ENCODE measurements at regions not wholly inside any gene's neighbourhood (a gene's known extent, or its start where the extent isn't known, plus 50 kb on each side); places are given as distances from the start of the nearest gene placed in this dataset.
A peak's percentile ranks its signal among the peaks of the same experiment; 100 is the strongest.

GRCh38 chrX:8971116-8971515 lies 62.8 kb downstream of the FAM9B start:
- DNase-seq, result no peak

DNA sequence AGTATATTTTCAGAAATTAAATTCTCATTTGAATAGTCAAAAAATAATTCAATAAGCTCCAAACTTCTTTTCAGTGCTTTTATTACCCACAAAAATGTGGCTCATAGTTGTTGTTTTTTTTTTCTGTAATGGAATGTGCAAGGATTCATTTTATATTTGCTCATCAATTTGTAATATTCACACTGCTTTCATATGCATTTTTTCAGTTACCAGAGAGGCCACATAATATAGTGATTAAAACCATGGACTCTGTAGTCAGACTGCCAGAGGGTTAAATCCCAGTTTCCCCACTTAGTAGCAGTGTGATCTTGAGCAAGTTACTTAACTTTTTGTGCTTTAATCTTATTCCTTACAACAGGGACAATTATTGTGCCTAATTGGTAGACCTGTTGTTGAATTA lies 64.5 kb downstream of the FAM9B start:
- DNase-seq, result no peak

DNA sequence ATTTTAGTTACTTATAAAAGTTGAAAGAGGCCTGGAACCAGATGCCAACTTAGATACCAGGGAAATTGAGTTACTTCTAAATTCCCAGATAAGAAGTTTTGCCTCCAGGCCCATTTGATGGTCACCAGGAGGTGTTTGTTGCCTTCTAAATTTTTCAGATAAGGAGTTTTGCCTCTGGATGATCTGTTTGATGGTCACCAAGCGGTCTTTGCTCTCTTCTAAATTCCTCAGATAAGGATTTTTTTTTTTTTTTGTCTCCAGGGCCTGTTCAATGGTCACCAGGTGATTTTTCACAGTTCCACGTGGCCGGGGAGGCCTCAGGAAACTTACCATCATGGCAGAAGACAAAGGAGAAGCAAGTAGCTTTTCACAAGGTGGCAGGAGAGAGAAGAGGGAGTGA lies 66.5 kb downstream of the FAM9B start:
- DNase-seq, result no peak

DNA sequence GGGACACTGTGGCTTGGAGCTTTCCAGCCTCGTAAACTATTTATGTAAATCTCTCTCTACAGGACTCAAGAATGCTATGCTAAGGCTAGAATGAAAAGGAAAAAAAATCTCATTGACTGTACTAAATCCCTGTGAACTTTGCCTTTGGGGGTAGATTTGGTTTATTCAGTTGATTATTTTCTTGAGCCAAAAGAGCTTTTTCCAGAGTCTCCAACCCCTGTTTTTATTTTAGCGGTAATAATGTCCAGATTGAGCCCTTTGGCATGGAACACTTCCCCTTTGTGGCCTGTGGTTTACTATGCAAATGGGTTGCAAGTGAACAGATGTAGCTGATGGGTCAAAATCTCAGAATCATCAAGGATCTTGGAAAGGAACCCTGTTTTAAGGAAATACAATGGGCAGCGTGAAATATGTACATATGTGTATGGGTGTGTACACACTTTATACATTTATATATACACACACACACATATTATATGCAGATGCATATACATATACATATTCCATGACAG lies 72.9 kb downstream of the FAM9B start:
- no peak for DNase-seq

DNA sequence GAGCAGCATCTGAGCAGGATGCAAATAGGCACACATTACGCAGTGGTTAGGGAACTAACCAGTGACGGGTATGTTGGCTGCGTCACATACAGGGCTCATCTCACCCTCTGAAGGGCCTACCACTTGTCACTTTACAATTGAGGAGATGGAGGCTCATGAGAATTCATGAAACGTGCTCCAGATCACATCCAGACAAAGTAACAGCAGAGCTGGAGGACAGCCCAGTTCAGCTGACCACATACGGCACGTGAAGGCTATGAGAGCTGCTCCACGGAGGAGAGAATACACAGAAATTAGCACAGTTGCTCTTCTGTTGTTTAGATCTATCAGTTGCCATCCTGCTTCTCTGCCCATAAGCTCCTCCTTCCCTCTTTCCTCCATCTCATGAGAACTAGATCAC lies 78.4 kb downstream of the FAM9B start:
- no peak for DNase-seq

- no peak for DNase-seq
Observed at GRCh38 chrX:8946563-8946962, 87.4 kb downstream of the FAM9B start.

DNA sequence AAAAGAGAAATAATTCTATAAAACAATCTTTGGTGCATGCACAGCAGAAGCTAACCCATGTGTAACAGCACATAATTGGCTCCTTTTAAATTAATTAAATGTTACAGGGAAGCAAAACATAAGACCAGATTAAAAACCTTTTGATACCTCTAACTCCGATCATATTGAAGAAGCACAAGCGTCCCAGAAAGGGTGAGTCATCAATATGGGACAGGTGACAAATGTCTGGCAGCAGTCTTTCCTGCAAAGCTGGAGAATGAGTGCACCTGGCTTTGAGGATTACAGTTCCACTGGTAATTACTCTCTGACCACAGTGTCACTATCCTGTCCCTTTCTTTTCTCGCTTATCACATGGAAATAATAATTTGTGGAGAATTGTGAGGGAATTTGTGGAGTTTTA lies 94.6 kb downstream of the FAM9B start:
- DNase-seq, result no peak

DNA sequence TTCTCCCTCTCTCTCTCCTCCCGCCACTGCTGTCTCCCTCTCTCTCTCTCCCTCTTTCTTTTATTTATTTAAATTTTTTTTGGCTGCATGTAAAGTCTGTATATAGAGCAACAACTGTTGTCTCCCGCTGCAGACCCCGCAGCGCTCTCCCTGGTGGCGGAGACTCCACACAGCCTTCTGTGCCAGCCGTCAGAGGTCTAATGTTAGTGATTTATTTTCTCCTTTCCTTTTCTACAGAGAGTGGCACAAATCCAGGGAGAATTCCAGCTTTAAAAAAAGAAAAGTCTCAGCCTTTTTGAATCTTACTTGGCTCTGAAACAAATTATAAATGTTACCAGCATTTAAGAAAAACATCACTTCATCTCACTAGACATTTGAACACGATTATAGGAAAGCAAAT lies 106.2 kb downstream of the FAM9B start:
- no peak for DNase-seq

GRCh38 chrX:8927066-8927635 lies 106.8 kb downstream of the FAM9B start:
- no peak for DNase-seq

- no peak for DNase-seq
Observed at GRCh38 chrX:8921615-8922014, 112.3 kb downstream of the FAM9B start.

GRCh38 chrX:8919801-8920200 lies 114.1 kb downstream of the FAM9B start:
- DNase-seq, result no peak

- DNase-seq, result no peak
Observed at GRCh38 chrX:8916697-8917096, 115.5 kb upstream of the FAM9A start.

- no peak for DNase-seq
Observed at GRCh38 chrX:8914681-8915080, 113.5 kb upstream of the FAM9A start.

DNA sequence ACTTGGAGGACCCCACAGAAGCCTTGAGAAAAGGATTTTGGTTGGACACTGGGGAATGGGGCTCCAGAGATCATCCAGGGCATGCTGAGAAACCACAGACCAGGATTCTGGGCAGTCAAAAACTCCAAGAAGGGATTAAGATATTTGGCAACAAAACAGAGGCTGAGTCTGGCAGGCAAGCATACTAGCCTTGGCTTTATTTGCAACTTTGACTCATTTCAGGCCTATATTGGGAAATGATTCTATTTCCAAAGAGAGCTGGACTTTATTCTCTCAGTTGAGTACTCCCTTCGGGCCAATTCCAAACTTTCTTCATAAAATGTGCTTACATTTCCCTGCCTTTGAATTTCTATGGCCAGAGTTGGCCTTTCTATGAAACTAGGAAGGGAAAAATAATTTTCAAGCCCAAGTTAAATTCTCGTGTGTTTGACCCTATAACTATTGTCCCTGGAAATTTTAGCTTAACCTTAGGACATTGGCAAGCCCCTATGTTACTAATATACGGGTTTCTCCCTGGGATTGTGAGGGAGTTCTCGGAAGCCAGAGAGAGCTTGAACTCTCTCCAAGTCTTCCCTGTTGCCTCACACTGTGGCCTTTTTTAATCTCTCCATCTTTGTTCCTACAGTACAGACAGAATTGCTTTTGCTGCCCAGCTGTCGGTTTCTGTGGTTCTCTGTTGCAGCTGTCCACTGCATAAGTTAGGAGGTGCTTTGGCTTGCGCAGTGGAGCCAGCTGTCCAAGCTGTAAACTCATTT lies 112.6 kb upstream of the FAM9A start:
- no peak for DNase-seq

DNA sequence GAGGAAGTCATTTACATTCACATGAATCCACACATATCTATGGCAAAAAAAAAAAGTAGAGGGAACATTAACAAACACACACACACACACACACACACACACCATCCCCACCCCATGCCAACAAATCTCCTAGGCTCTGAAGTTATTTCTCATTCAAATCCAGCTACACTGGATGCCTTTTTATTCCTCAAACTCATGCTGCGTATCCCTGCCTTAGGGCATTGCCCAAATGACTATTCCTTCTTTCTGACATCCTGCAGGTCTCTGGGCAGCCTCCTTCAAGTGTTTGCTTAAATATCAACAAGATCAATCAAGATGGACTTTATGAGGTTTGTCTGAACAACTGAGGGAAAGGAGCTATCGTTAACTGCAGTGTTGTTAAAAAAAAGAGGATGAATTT lies 106.5 kb upstream of the FAM9A start:
- DNase-seq, result no peak

GRCh38 chrX:8906299-8906938 lies 105.2 kb upstream of the FAM9A start:
- DNase-seq, result no peak

- DNase-seq, result no peak
Observed at GRCh38 chrX:8897259-8897658, 96.1 kb upstream of the FAM9A start.

DNA sequence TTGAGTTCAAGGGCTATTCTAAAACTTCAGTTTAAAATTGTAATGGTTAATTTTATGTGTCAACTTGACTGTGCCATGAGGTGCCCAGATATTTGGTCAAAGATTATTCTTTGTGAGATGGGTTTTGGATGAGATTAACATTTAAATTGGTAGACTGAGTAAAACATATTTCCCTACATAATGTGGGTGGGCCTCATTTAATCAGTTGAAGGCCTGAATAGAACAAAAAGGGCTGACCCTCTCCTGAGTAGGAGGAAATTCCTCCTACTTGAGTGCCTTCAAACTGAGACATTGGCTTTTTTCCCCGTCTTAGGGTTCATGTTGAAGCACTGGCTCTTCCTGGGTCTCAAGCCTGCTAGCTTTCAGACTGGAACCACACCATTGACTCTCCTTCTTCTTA lies 89.6 kb upstream of the FAM9A start:
- no peak for DNase-seq

- no peak for DNase-seq
Observed at GRCh38 chrX:8887004-8887403, 85.8 kb upstream of the FAM9A start.

DNA sequence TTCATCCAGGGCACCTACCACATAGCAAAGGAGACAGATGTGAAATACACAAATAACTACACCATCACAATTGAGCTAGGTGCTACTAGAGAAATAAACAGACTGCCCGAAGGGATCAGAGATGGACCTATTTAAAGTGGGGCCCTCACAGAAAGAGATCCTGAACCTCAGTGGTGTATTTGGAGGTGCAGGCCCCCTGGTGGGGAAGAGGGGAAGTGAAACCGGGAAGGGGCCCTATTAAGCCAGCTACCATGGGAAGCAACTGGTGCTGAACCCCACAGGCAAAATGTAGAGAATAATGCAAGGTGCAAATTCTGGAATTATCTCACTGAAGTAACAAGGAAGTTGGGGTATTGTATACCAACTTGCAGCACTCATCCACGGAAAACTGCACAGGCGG lies 78.6 kb upstream of the FAM9A start:
- peak; percentile 37 for DNase-seq

GRCh38 chrX:8873956-8874355 lies 72.8 kb upstream of the FAM9A start:
- DNase-seq, result no peak

DNA sequence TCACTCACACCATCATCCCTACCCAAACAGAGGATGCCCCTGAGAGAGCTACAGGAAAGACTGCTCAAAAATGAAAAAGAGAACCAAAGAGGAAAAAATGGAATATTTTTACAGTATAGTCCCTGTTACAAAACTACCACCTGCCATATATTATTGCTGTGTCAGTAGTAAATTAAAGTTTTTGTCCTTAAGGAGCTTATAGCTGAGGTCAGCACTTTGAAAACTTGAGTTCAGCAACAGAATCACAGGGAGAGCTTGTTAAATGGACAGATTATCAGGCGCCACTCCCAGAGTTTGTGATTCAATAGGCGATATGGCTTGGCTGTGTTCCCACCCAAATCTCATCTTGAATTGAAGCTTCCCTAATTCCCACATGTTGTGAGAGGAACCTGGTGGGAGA lies 71.9 kb upstream of the FAM9A start:
- DNase-seq, result no peak

GRCh38 chrX:8870411-8870810 lies 69.2 kb upstream of the FAM9A start:
- DNase-seq, result no peak

DNA sequence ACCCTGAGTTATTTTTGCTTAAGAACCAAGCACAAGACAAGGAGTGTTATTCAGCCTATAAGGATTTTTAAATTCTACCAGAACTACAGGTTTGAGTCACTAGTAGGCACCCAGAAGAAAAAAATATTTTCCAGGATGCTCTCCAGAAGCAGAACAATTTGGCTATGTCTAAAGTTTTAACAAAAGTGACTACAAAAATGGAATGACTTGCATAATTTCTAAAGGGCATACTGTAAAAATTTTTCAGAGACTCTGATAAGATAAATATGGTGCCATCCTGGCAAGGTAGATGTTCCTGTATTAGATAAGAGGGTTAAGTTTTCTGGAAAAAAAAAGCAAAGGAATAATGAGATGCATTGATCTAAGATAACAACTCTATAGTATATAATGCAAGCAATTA lies 68.6 kb upstream of the FAM9A start:
- no peak for DNase-seq
